Hippocampal formation (tissue), 2 donors: ENCODE measurements at regions not wholly inside any gene's neighbourhood (a gene's known extent, or its start where the extent isn't known, plus 50 kb on each side); places are given as distances from the start of the nearest gene placed in this dataset.

Experiments used
- DNase-seq, 2 donors: peaks; one replicate each; lab custom pipeline; 2025; lab: John Stamatoyannopoulos, UW

- DNase-seq: no peak
Measured at GRCh38 chr2:59019566-59020159, 778.5 kb upstream of the FANCL start.

GRCh38 chr2:59018737-59019136 lies 777.6 kb upstream of the FANCL start:
- no peak for DNase-seq

- DNase-seq: no peak
Measured at GRCh38 chr2:59015027-59015426, 773.9 kb upstream of the FANCL start.

- no peak for DNase-seq
Measured at GRCh38 chr2:59012971-59013370, 771.8 kb upstream of the FANCL start.

- no peak for DNase-seq
Measured at GRCh38 chr2:59012234-59012633, 771.1 kb upstream of the FANCL start.

GRCh38 chr2:59008950-59009349 lies 767.8 kb upstream of the FANCL start:
- no peak for DNase-seq

- DNase-seq: no peak
Measured at GRCh38 chr2:59005836-59006615, 764.9 kb upstream of the FANCL start.

GRCh38 chr2:59004621-59005020 lies 763.5 kb upstream of the FANCL start:
- DNase-seq: no peak

GRCh38 chr2:59000796-59001195 lies 759.7 kb upstream of the FANCL start:
- no peak for DNase-seq

- no peak for DNase-seq
Measured at GRCh38 chr2:58992062-58992706, 751.1 kb upstream of the FANCL start.

- no peak for DNase-seq
Measured at GRCh38 chr2:58991357-58991756, 750.2 kb upstream of the FANCL start.

- DNase-seq: no peak
Measured at GRCh38 chr2:58985541-58985940, 744.4 kb upstream of the FANCL start.

- DNase-seq: no peak
Measured at GRCh38 chr2:58984731-58985130, 743.6 kb upstream of the FANCL start.

GRCh38 chr2:58983111-58983510 lies 742.0 kb upstream of the FANCL start:
- DNase-seq: no peak

GRCh38 chr2:58981237-58981636 lies 740.1 kb upstream of the FANCL start:
- no peak for DNase-seq

- no peak for DNase-seq
Measured at GRCh38 chr2:58976375-58977071, 735.4 kb upstream of the FANCL start.

GRCh38 chr2:58974881-58975280 lies 733.8 kb upstream of the FANCL start:
- DNase-seq: no peak

GRCh38 chr2:58974426-58974825 lies 733.3 kb upstream of the FANCL start:
- DNase-seq: no peak

GRCh38 chr2:58973811-58974281 lies 732.7 kb upstream of the FANCL start:
- no peak for DNase-seq

- no peak for DNase-seq
Measured at GRCh38 chr2:58972737-58973136, 731.6 kb upstream of the FANCL start.

- no peak for DNase-seq
Measured at GRCh38 chr2:58971511-58972360, 730.6 kb upstream of the FANCL start.

GRCh38 chr2:58970365-58970764 lies 729.2 kb upstream of the FANCL start:
- no peak for DNase-seq
